ENCODE measurements at regions not wholly inside any gene's neighbourhood (a gene's known extent, or its start where the extent isn't known, plus 50 kb on each side); places are given as distances from the start of the nearest gene placed in this dataset.

- TF ChIP-seq CTCF (IDR thresholded peaks at IDR 0.05; ENCODE audit: borderline replicate concordance, insufficient read depth, low read depth, low read length): no peak
- no peak overlapping the region for H3K4me3 ChIP-seq (ENCODE audit: low read depth, low read length)
Observed at GRCh38 chr20:12173347-12174012, 255.8 kb downstream of the BTBD3 start.

GRCh38 chr20:12175538-12175937 lies 257.8 kb downstream of the BTBD3 start:
- TF ChIP-seq CTCF (IDR thresholded peaks at IDR 0.05; ENCODE audit: borderline replicate concordance, insufficient read depth, low read depth, low read length): no peak

GRCh38 chr20:12177657-12178293 lies 260.1 kb downstream of the BTBD3 start:
- TF ChIP-seq CTCF (IDR thresholded peaks at IDR 0.05; ENCODE audit: borderline replicate concordance, insufficient read depth, low read depth, low read length): no peak
- no peak overlapping the region for H3K4me3 ChIP-seq (ENCODE audit: low read depth, low read length)

More at GRCh38 chr20:12175538-12175937, 257.8 kb downstream of the BTBD3 start:
- H3K4me3 ChIP-seq (ENCODE audit: low read depth, low read length): no peak overlapping the region

GRCh38 chr20:12179692-12180091 lies 262.0 kb downstream of the BTBD3 start:
- no peak for TF ChIP-seq CTCF (IDR thresholded peaks at IDR 0.05; ENCODE audit: borderline replicate concordance, insufficient read depth, low read depth, low read length)

GRCh38 chr20:12180107-12180661 lies 262.5 kb downstream of the BTBD3 start:
- TF ChIP-seq CTCF (IDR thresholded peaks at IDR 0.05; ENCODE audit: borderline replicate concordance, insufficient read depth, low read depth, low read length): no peak
- H3K4me3 ChIP-seq (ENCODE audit: low read depth, low read length): no peak overlapping the region

More at GRCh38 chr20:12179692-12180091, 262.0 kb downstream of the BTBD3 start:
- no peak overlapping the region for H3K4me3 ChIP-seq (ENCODE audit: low read depth, low read length)

- no peak for TF ChIP-seq CTCF (IDR thresholded peaks at IDR 0.05; ENCODE audit: borderline replicate concordance, insufficient read depth, low read depth, low read length)
- H3K4me3 ChIP-seq (ENCODE audit: low read depth, low read length): no peak overlapping the region
Observed at GRCh38 chr20:12198281-12198680, 280.6 kb downstream of the BTBD3 start.

- H3K4me3 ChIP-seq (ENCODE audit: low read depth, low read length): no peak overlapping the region
- no peak for TF ChIP-seq CTCF (IDR thresholded peaks at IDR 0.05; ENCODE audit: borderline replicate concordance, insufficient read depth, low read depth, low read length)
Observed at GRCh38 chr20:12199703-12200102, 282.0 kb downstream of the BTBD3 start.

All from GM12875 (cell line).